ENCODE measurements at regions not wholly inside any gene's neighbourhood (a gene's known extent, or its start where the extent isn't known, plus 50 kb on each side); places are given as distances from the start of the nearest gene placed in this dataset.
A peak's percentile ranks its signal among the peaks of the same experiment; 100 is the strongest.

DNA sequence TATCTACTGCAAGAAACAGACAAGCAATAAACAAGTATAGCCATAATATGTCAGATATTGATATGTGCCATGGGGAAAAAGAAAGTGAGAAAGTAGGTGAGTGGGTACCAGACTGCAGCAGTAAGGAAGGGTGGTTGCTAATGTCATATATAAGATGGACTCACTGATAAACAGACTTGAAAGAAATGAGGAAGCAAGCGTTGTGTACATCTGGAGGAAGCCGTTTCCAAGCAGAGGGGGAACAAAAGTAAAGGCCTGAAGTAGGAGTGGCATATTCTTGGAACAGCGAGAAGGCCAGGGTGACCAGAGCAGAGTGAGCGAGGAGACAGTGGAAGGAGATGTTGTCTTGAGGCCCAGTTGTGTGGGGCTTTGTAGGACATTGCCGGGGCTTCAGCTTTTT lies 142.2 kb upstream of the MAP3K1 start:
- no peak overlapping the region for H2AFZ ChIP-seq (ENCODE audit: control insufficient read depth, low read length)
- H3K27ac ChIP-seq (ENCODE audit: control insufficient read depth, insufficient read depth, low read length) = no peak overlapping the region
- H3K4me1 ChIP-seq (ENCODE audit: control insufficient read depth, extremely low read depth, insufficient read depth, low read length) = peaks cover 44% of the 10 kb centered on the region
- no peaks in the 10 kb centered on the region for H4K20me1 ChIP-seq (ENCODE audit: control insufficient read depth, extremely low read depth, insufficient read depth, low read length)
- no peak for FAIRE-seq
- H3K9me1 ChIP-seq (ENCODE audit: control insufficient read depth, extremely low read depth, insufficient read depth, low read length) = no peaks in the 10 kb centered on the region
- H3K27me3 ChIP-seq (ENCODE audit: control insufficient read depth, extremely low read depth, insufficient read depth, low read length) = no peaks in the 10 kb centered on the region
- H3K79me2 ChIP-seq (ENCODE audit: control insufficient read depth, insufficient read depth, low read length) = no peaks in the 10 kb centered on the region
- dilution Hi-C loops (cut with MboI; ENCODE audit: extremely low pct_ligation_motif_present, low sequenced_read_pairs) = no loop called here
- DNase-seq (ENCODE audit: low read depth, low spot score) = no peak
- H3K9me3 ChIP-seq (ENCODE audit: control insufficient read depth, low read depth, low read length) = no peaks in the 10 kb centered on the region
- H3K9ac ChIP-seq (ENCODE audit: control insufficient read depth, extremely low read depth, insufficient read depth, low read length) = no peak overlapping the region
- no peaks in the 10 kb centered on the region for H3K36me3 ChIP-seq (ENCODE audit: control insufficient read depth in 2 of 2, extremely low read depth in 1 of 2, insufficient read depth in 2 of 2, low read length in 2 of 2)
- H3K4me2 ChIP-seq (ENCODE audit: control insufficient read depth, extremely low read depth, insufficient read depth, low read depth, low read length) = no peak overlapping the region
- H3K4me3 ChIP-seq (ENCODE audit: control insufficient read depth in 2 of 3, extremely low read depth in 1 of 3, insufficient read depth in 2 of 3, low read depth in 1 of 3, low read length in 3 of 3) = no peak overlapping the region
- TF ChIP-seq EZH2 (IDR thresholded peaks at IDR 0.05; ENCODE audit: low read length) = no peak
- TF ChIP-seq, protein P1, sequence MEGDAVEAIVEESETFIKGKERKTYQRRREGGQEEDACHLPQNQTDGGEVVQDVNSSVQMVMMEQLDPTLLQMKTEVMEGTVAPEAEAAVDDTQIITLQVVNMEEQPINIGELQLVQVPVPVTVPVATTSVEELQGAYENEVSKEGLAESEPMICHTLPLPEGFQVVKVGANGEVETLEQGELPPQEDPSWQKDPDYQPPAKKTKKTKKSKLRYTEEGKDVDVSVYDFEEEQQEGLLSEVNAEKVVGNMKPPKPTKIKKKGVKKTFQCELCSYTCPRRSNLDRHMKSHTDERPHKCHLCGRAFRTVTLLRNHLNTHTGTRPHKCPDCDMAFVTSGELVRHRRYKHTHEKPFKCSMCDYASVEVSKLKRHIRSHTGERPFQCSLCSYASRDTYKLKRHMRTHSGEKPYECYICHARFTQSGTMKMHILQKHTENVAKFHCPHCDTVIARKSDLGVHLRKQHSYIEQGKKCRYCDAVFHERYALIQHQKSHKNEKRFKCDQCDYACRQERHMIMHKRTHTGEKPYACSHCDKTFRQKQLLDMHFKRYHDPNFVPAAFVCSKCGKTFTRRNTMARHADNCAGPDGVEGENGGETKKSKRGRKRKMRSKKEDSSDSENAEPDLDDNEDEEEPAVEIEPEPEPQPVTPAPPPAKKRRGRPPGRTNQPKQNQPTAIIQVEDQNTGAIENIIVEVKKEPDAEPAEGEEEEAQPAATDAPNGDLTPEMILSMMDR (optimal IDR thresholded peaks at IDR 0.05 in 1 of 3, IDR thresholded peaks at IDR 0.05 in 1 of 3, conservative IDR thresholded peaks at IDR 0.05 in 1 of 3; ENCODE audit: extremely low read depth in 1 of 3, insufficient read depth in 2 of 3, low read length in 3 of 3) = no peak

DNA sequence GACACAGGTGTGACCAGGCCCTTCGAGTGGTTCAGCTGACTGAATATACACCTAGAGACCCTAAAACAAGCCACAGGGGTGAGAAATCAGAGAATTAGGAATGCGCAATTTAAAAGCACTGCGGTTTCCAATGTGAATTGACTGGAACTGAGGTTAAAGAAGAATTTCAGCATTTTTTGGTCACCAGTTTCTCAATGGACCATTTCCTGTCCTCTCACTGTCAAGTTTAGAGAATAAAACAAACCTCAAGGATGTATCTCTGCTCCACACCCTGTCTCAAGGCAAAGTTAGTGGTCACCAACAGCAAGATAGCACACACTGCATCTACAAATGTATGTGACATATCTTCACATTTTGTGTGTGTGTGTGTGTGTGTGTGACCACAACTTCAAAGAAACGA lies 143.8 kb upstream of the MAP3K1 start:
- H3K9me3 ChIP-seq (ENCODE audit: control insufficient read depth, low read depth, low read length) = no peaks in the 10 kb centered on the region
- peaks cover 33% of the 10 kb centered on the region for H3K4me1 ChIP-seq (ENCODE audit: control insufficient read depth, extremely low read depth, insufficient read depth, low read length)
- FAIRE-seq (peak; percentile 48), DNase-seq (ENCODE audit: low read depth, low spot score) (no peak)
- no peak overlapping the region for H3K4me2 ChIP-seq (ENCODE audit: control insufficient read depth, extremely low read depth, insufficient read depth, low read depth, low read length)
- no peaks in the 10 kb centered on the region for H4K20me1 ChIP-seq (ENCODE audit: control insufficient read depth, extremely low read depth, insufficient read depth, low read length)
- no peaks in the 10 kb centered on the region for H3K79me2 ChIP-seq (ENCODE audit: control insufficient read depth, insufficient read depth, low read length)
- dilution Hi-C loops (cut with MboI; ENCODE audit: extremely low pct_ligation_motif_present, low sequenced_read_pairs) = no loop called here
- H2AFZ ChIP-seq (ENCODE audit: control insufficient read depth, low read length) = no peak overlapping the region
- no peaks in the 10 kb centered on the region for H3K36me3 ChIP-seq (ENCODE audit: control insufficient read depth in 2 of 2, extremely low read depth in 1 of 2, insufficient read depth in 2 of 2, low read length in 2 of 2)
- H3K27me3 ChIP-seq (ENCODE audit: control insufficient read depth, extremely low read depth, insufficient read depth, low read length) = no peaks in the 10 kb centered on the region
- H3K4me3 ChIP-seq (ENCODE audit: control insufficient read depth in 2 of 3, extremely low read depth in 1 of 3, insufficient read depth in 2 of 3, low read depth in 1 of 3, low read length in 3 of 3) = no peak overlapping the region
- no peak for TF ChIP-seq EZH2 (IDR thresholded peaks at IDR 0.05; ENCODE audit: low read length)
- TF ChIP-seq, protein P1 (optimal IDR thresholded peaks at IDR 0.05 in 1 of 3, IDR thresholded peaks at IDR 0.05 in 1 of 3, conservative IDR thresholded peaks at IDR 0.05 in 1 of 3; ENCODE audit: extremely low read depth in 1 of 3, insufficient read depth in 2 of 3, low read length in 3 of 3) = no peak
- H3K9ac ChIP-seq (ENCODE audit: control insufficient read depth, extremely low read depth, insufficient read depth, low read length) = no peak overlapping the region
- H3K27ac ChIP-seq (ENCODE audit: control insufficient read depth, insufficient read depth, low read length) = no peak overlapping the region
- H3K9me1 ChIP-seq (ENCODE audit: control insufficient read depth, extremely low read depth, insufficient read depth, low read length) = no peaks in the 10 kb centered on the region
